Ascending aorta (tissue), 2 donors: ENCODE measurements at regions not wholly inside any gene's neighbourhood (a gene's known extent, or its start where the extent isn't known, plus 50 kb on each side); places are given as distances from the start of the nearest gene placed in this dataset.
A peak's percentile ranks its signal among the peaks of the same experiment; 100 is the strongest.

Experiments used
- DNase-seq, 2 donors: peaks; one replicate each; pipeline ENCODE4 v3.0.0-alpha.2; 2019; ENCODE audit warnings: low spot score in 2 of 2
- H3K27ac ChIP-seq, 2 donors: fragments of 200-600 bp; sonication (generic); one replicate each; pipeline ENCODE4 v1.5.1; 2016 to 2017; ENCODE audit warnings: mild to moderate bottlenecking in 1 of 2
- H3K27me3 ChIP-seq: fragments of 200-600 bp; sonication (generic); one replicate; pipeline ENCODE4 v1.5.1; 2017
- H3K36me3 ChIP-seq, 2 donors: fragments of 200-600 bp; sonication (generic); one replicate each; pipeline ENCODE4 v1.5.1; 2016
- H3K4me1 ChIP-seq, 2 donors: fragments of 200-600 bp; sonication (generic); one replicate each; pipeline ENCODE4 v1.5.1; 2016 to 2017; ENCODE audit warnings: mild to moderate bottlenecking in 1 of 2
- H3K4me3 ChIP-seq, 2 donors: fragments of 200-600 bp; sonication (generic); one replicate each; pipeline ENCODE4 v1.5.1; 2016 to 2017; ENCODE audit warnings: mild to moderate bottlenecking in 1 of 2
- H3K9me3 ChIP-seq, 2 donors: fragments of 200-600 bp; sonication (generic); one replicate each; pipeline ENCODE4 v1.5.1; 2016
- CTCF ChIP-seq, 3 experiments: fragments of 200-600 bp in 2 of 3; fragments of 450-650 bp in 1 of 3; sonication (generic) in 2 of 3; IDR thresholded peaks; one replicate each; pipeline ENCODE4 v1.5.1; 2016 to 2019; ENCODE audit warnings: antibody characterized with exemption in 3 of 3, mild to moderate bottlenecking in 1 of 3, moderate library complexity in 1 of 3
- intact Hi-C: fragments of 100-400 bp; cut with DNase I; formaldehyde crosslinking; loops from one replicate; pipeline ENCODE4 v1.15.1; 2023

GRCh38 chr15:20358779-20359414, 182.7 kb downstream of the GOLGA6L6 start:
- DNase-seq: no peak
- no peak for TF ChIP-seq CTCF (IDR thresholded peaks at IDR 0.05)
- intact Hi-C loops: no loop called here
- H3K36me3 ChIP-seq: no peaks in the 10 kb centered on the region
- no peaks in the 10 kb centered on the region for H3K27me3 ChIP-seq
- no peaks in the 10 kb centered on the region for H3K9me3 ChIP-seq
- no peak overlapping the region for H3K4me3 ChIP-seq
- H3K27ac ChIP-seq: no peak overlapping the region
- no peaks in the 10 kb centered on the region for H3K4me1 ChIP-seq

DNA sequence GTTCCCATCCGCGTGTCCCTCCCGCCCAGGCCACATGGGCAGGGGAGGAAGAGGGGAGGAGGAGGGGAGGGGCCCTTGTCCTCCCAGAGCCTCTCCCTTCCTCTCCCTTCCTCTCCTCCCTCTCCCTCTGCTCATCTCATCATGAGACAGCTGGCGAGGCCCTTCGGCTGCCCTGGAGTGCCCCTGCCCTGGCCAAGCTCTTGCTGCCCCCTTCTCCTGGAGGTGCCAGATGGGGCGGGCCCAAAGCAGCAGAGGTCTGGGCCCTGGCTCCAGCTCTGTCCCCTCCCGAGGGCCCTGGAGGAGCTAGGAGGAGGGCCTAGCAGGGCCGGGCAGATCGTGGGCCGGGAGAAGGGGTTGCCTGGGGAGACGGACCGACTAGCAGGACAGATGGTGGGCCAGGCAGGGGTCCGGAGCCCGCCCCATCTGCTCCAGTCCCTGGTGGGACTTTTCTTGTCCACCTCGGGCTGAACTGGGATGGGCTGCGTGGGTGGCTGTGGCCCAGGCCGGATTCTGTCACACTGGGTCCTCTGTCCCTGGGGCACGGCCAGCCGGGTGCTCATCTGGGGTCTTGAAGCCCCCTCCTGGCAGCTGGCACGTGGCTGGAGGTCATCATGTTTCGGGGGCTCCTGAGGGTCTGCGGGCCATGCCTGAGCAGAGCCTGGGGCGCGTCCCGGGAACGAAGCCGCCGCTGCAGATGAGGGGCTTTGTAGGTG, 183.4 kb downstream of the GOLGA6L6 start:
- Histone ChIP-seq H3K4me1 (no peaks in the 10 kb centered on the region), H3K27ac (no peak overlapping the region), H3K4me3 (no peak overlapping the region), H3K9me3 (no peaks in the 10 kb centered on the region), H3K36me3 (no peaks in the 10 kb centered on the region), H3K27me3 (no peaks in the 10 kb centered on the region)
- DNase-seq: peak in 1 of 2 donors; percentile 62
- no peak for TF ChIP-seq CTCF (IDR thresholded peaks at IDR 0.05)
- intact Hi-C loops: no loop called here

DNA sequence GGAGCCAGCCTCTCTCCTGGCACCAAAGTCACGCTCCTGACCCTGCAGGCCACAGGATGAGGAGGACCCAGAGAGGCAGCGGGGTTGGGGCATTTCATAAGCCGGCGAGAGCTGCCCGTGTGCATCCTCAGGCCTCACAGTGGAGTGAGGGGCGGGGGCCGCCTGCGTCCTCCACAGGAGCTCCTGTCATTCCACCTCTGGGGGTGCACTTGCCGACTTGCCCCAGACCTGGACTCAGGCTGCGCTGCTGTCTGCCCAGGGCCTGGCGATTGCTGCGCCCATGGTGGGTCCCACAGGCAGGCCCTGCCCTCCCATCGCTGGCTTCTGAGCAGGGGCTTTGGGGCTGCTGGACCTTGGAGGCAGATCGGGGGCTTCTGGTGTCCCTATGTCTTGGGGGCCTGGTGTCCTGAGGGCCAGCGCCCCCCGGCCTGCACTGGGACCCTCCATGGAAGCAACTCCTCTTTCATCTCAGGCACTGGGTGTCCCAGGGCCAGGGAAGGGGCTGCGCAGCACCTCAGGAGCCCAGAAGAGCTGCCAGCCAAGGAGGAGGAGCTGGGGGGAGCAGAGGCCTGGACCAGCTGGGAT, 184.0 kb downstream of the GOLGA6L6 start:
- peak in 1 of 2 donors; percentile 63 for DNase-seq

DNA sequence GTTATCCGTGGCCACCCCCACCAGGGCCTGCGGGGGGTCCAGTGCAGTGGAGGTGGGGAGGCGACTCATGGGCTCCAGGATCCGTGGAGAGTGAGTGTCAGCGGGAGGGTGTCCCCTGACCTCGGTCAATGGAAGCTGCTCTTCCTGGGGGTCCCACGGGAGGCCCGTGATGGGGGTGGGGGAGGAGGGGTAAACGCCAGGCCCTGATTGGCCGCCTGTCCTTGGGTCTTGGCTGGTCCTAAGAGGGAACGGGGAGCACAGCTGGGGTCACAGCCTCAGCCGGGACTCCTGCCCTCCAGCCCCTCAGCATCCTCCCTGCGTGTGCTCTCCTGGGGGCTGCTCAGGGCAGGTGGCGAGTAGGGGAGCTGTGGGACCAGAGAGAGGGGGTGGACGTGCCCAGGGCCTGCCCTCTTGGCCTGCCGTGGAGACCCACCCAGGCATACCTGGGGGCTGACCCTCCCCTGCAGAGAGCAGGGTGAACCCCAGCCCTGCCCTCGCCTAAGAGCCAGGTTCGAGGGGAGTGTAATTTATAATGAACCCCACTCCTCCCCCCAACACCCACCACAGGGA, 184.6 kb downstream of the GOLGA6L6 start:
- H3K4me1 ChIP-seq: no peaks in the 10 kb centered on the region
- no peak for TF ChIP-seq CTCF (IDR thresholded peaks at IDR 0.05)
- H3K27me3 ChIP-seq: no peaks in the 10 kb centered on the region
- no peaks in the 10 kb centered on the region for H3K9me3 ChIP-seq
- no peak overlapping the region for H3K27ac ChIP-seq
- DNase-seq: peak in 1 of 2 donors; percentile 61
- H3K36me3 ChIP-seq: no peaks in the 10 kb centered on the region
- no peak overlapping the region for H3K4me3 ChIP-seq
- intact Hi-C loops: no loop called here

More for the DNA sequence above, 184.0 kb downstream of the GOLGA6L6 start:
- no peaks in the 10 kb centered on the region for H3K36me3 ChIP-seq
- intact Hi-C loops: no loop called here
- H3K27ac ChIP-seq: no peak overlapping the region
- H3K9me3 ChIP-seq: no peaks in the 10 kb centered on the region
- H3K4me3 ChIP-seq: no peak overlapping the region
- no peak for TF ChIP-seq CTCF (IDR thresholded peaks at IDR 0.05)
- no peaks in the 10 kb centered on the region for H3K27me3 ChIP-seq
- H3K4me1 ChIP-seq: no peaks in the 10 kb centered on the region

DNA sequence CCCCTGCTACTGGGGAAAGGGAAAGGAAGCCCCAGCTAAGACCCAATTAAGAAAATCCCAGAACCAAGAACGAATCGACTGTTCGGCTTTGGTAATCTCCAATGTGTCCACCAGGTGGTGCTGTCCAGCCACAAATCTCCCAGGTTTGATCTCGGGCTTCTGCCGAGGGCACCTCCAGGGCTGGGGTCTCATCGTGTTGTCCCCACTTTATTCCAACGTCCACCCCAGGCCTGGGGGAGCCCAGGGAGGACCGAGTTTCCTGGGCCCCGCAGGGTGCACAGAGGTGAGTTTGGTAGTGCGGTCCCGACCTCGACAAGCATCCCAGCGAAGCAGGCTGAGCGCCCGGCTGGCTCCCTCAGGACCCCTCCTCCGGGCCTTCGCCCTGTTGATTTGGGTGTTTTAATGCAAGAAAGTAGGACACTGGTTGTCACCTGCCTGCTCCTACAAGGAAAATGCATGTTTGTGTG, 185.1 kb downstream of the GOLGA6L6 start:
- DNase-seq: peak; percentile 13 to 63
- H3K27ac ChIP-seq: no peak overlapping the region
- no peak overlapping the region for H3K4me3 ChIP-seq
- no peaks in the 10 kb centered on the region for H3K36me3 ChIP-seq
- H3K4me1 ChIP-seq: no peaks in the 10 kb centered on the region
- intact Hi-C loops: no loop called here
- no peaks in the 10 kb centered on the region for H3K9me3 ChIP-seq
- TF ChIP-seq CTCF (IDR thresholded peaks at IDR 0.05): peak; percentile 48 to 78 (median 63)
- no peaks in the 10 kb centered on the region for H3K27me3 ChIP-seq
